Esophagus muscularis mucosa (tissue), 3 donors: ENCODE measurements at regions not wholly inside any gene's neighbourhood (a gene's known extent, or its start where the extent isn't known, plus 50 kb on each side); places are given as distances from the start of the nearest gene placed in this dataset.

ENCODE experiments used
- CTCF ChIP-seq, 3 experiments: fragments of 200-600 bp in 2 of 3; fragments of 450-650 bp in 1 of 3; sonication (generic) in 2 of 3; IDR thresholded peaks; one replicate each; pipeline ENCODE4 v1.5.1; 2017 to 2019; ENCODE audit warnings: antibody characterized with exemption in 3 of 3, mild to moderate bottlenecking in 2 of 3, moderate library complexity in 1 of 3
- POLR2A ChIP-seq: fragments of 450-650 bp; IDR thresholded peaks from one replicate; pipeline ENCODE4 v1.6.1; 2017; ENCODE audit warnings: antibody characterized with exemption, moderate library complexity, mild to moderate bottlenecking, low read depth

DNA sequence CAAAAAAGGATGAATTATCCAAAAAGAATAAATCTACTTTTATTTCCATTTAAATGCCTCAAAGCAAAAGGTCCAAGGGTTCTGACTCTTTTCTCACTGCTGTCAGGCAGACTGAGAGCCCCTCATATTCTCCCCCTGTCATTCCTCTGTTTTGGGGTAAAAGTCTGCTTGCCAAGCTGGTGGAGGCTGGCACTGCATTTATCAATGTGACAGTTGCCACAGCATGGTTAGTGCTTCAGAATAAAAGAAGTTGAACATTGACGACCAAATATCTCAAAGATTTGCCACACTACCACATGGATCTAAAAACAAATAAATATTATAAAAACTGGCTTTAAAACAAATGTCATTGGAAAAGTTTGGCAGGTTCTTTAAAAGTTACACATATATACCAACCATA, 89.2 kb upstream of the SNRK start:
- TF ChIP-seq CTCF (IDR thresholded peaks at IDR 0.05) (no peak), POLR2A (no peak)
